COLO829 (cell line): ENCODE measurements at regions not wholly inside any gene's neighbourhood (a gene's known extent, or its start where the extent isn't known, plus 50 kb on each side); places are given as distances from the start of the nearest gene placed in this dataset.
"Not testable (repeated sequence)": the region's sequence is repeated elsewhere in the genome, so short reads cannot be mapped to it uniquely, and the experiment has no call there.

Source experiments
- DNase-seq: peaks from one replicate; pipeline ENCODE4 v3.0.0; 2012; ENCODE audit warnings: low spot score

GRCh38 chr4:188374871-188375270 lies 235.6 kb downstream of the TRIML1 start:
- DNase-seq = no peak

DNA sequence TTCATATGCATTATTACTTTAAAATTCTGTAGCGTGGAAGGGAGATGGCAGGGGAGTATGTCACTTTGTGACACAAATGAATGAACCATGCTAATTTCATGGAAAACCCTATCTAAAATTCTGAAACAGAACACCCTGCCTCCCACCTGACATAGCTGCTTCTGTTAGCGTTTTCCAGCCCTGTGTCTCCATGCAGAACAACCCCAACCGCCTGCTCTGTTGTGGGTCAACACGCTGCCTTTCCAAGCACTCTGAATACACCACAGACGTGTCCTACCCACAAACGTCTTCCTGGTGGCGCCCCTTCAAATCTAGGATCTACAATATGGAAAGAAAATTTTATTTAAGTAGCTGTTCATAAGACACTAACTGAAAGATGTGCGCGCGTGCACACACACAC lies 238.6 kb downstream of the TRIML1 start:
- no peak for DNase-seq

DNA sequence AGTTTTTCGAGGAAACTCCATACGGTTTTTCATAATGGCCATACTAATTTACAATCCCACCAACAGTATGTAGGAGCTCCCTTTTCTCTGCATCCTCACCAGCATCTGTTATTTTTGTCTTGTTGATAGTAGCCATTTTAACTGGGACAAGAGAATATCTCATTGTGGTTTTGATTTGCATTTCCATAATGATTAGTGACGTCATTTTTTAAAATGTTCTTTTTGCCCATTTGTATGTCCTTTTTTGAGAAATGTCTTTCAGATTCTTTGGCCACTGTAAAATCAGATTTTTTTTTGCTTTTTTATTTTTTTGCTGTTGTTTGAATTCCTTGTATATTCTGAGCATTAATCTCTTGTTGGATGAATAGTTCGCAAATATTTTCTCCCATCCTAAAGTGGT lies 243.9 kb downstream of the TRIML1 start:
- DNase-seq = no peak

DNA sequence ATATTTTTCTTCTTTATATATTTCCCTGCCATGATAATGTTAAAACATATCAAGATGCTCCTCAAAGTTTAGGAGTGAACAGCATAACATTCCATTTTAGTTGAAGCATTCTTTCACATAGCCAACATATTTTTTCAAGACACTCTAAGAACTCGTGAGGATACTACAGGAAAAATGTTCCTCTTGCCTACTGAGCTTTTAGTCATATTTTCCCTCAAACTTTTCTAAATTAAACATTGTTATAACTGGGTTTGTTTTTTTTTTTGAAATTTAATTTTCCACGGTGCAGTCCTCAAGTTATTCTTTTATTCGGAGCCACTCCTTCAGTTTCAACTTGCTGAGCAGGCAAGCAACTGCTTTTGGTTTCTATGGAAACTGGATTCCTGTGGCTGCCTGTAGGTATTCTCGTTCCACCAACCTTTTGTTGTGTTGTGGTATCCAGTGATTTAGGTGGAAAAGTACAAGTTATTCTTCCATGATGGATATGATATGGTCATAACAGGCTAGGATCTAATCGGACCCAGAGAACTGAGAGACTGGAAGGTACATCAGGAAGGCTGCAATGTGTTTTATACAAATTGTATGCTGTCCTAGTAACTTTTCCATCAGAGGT lies 248.0 kb downstream of the TRIML1 start:
- DNase-seq = no peak

DNA sequence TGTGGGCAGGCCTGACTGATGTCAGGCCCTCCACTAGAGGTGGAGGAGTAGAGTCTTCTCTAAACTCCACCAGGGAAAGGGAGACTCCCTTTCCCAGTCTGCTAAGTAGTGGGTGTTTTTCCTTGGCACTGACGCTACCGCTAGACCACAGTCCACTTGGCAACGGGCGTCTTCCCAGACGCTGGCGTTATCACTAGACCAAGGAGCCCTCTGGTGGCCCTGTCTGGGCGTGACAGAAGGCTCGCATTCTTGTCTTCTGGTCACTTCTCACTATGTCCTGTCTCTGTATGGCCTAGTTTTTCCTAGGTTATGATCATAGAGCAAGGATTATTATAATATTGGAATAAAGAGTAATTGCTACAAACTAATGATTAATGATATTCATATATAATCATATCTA lies 252.1 kb downstream of the TRIML1 start:
- DNase-seq = not testable (repeated sequence)

DNA sequence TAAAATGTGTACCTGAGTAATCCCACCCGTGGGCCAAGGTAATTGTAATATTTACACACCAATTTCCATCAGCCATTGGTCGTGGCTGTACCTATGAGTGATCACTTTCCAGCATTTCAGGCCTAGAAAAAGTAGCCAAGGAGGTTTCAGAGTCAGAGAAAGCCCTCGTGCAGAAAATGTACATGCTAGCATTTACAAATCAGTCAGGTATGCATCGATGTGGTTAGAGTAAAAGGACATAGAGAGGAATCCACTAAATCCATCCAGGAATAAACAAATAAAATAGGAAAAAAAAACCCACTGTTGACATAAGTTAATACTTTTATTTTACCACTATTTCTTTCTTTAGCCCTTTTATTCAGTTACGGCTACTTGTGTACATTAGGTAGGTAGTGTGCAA lies 256.8 kb downstream of the TRIML1 start:
- no peak for DNase-seq

DNA sequence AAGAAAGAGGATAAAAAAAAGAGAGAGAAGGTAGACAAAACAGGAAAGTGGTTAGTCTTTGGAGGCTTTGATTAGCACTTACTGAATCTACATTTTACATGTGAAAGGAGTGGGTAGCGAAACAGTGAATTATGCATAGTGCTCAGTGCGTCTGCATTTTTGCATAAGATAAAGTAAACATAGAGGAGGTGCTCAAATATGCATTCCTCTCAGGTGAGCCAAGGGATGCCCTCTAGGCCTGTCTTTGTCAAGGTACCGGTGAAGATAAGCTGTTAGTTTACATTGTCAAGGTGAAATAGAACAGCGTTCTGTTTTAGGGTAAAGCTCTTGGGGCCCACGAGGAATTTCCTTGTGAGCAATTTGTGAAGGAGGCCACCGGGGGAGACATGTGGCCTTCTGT lies 260.6 kb downstream of the TRIML1 start:
- no peak for DNase-seq

DNA sequence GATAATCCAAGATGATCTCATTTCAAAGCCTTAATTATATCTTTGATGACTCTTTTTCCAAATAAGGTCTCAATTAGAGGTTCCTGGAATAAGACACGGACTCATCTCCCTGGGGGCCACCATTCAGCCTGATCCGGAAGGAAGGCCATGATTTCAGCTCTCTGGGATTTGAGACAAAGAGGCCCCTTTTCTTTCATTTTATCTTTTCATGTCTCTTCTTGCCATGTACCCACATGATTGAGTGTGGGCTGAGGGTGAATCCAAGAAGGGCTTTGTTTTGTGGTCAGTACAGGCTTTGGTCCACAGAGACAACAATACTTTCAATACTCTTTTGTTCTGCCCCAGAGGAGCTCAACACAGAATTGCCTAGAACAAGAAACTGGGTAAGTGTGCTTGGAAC lies 261.2 kb downstream of the TRIML1 start:
- DNase-seq = peak; percentile 94

DNA sequence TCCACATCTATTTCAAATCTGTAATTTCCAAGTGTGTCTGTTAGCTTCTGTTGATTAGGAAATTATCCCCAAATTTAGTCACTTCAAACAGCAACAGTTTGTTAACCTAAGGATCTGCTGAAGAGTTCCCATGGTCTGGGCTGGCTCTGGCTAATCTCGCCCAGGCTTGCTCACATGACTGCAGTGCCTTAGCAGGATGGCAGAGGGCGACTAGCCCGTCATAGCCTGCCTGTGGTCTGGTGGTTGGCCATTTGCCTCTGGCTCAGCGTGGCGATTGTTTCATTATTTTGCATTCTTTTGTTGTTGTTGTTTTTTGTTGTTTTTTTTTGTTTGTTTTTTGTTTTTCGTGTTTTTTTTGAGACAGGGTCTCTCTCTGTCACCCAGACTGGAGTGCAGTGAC lies 264.0 kb downstream of the TRIML1 start:
- no peak for DNase-seq

- peak; percentile 90 for DNase-seq
Measured at GRCh38 chr4:188405071-188405835, 266.0 kb downstream of the TRIML1 start.

- DNase-seq = peak; percentile 51
Measured at GRCh38 chr4:188408244-188409030, 269.2 kb downstream of the TRIML1 start.

- DNase-seq = no peak
Measured at GRCh38 chr4:188409851-188410250, 270.6 kb downstream of the TRIML1 start.

DNA sequence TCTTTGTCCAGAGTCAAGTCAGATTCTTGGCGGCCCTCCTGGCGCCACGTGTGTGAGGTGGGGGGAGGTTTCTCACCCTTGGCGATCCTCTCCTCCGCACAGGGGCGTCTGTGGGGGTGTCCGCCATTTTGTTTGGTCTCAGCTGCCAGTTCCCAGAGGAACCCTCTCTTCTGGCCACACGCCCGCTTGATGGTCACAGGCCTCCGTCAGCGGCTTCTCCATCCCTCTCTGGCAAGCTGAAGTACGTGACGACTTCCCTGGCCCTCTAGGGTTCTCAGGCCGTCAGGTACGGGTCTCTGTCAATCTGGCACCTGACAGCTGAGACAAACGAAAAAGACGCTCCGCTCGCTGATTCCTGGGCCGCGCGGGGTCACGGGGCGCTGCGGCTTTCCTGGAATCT lies 272.6 kb downstream of the TRIML1 start:
- no peak for DNase-seq

GRCh38 chr4:188412499-188412898 lies 273.3 kb downstream of the TRIML1 start:
- DNase-seq = no peak

GRCh38 chr4:188414441-188414840 lies 275.2 kb downstream of the TRIML1 start:
- DNase-seq = no peak

- DNase-seq = no peak
Measured at GRCh38 chr4:188417181-188417580, 277.9 kb downstream of the TRIML1 start.

GRCh38 chr4:188423039-188423438 lies 283.8 kb downstream of the TRIML1 start:
- DNase-seq = peak; percentile 50

- DNase-seq = peak; percentile 69
Measured at GRCh38 chr4:188428935-188429334, 289.7 kb downstream of the TRIML1 start.

DNA sequence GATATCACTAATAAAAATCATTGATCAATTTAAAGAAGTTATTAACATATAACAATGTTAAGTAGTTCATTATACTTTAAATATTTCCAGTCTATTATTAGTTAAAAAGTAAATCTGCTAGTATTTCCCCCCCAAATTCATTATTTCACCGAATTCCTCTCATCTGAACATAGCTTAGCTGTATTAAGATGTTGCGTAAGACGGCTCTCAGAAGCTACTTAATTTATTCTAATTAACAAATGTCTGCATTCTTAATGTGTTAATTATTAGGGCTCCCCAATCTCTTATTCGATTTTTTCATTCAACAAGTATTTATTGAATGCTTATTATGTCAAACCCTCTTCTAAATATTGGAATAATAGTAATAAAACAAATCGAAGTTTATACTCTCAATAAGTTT lies 290.7 kb downstream of the TRIML1 start:
- no peak for DNase-seq

GRCh38 chr4:188430384-188430783 lies 291.1 kb downstream of the TRIML1 start:
- DNase-seq = no peak

- DNase-seq = no peak
Measured at GRCh38 chr4:188432328-188432727, 293.1 kb downstream of the TRIML1 start.

DNA sequence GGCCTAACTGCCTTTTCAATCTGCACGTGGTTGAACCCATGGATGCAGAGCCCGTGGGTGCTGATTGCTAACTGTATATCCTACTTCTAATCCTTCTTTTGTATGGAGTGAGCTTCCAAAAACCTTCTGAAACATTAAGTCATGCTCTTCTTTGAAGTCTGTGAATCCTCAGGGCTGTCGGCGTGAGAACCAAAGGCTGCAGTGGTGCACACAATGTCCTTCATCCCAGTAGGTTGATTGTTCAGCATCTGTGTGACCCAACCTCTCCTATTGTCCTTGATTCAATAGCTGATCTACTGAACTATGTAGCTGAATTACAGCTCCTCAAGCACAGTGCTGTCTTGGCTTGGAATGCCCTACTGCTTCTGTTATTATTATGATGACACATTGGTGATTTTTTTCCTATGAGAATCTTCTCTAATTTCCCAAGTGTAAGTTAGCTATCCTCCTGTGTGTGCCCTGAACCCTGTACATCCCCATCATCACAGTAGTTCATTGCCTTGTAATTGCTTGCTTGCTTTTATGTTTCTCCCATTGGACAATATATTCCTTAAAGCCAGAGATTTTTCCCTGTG lies 294.6 kb downstream of the TRIML1 start:
- DNase-seq = no peak

GRCh38 chr4:188434643-188435042 lies 295.4 kb downstream of the TRIML1 start:
- no peak for DNase-seq
